ENCODE measurements at regions not wholly inside any gene's neighbourhood (a gene's known extent, or its start where the extent isn't known, plus 50 kb on each side); places are given as distances from the start of the nearest gene placed in this dataset.

DNA sequence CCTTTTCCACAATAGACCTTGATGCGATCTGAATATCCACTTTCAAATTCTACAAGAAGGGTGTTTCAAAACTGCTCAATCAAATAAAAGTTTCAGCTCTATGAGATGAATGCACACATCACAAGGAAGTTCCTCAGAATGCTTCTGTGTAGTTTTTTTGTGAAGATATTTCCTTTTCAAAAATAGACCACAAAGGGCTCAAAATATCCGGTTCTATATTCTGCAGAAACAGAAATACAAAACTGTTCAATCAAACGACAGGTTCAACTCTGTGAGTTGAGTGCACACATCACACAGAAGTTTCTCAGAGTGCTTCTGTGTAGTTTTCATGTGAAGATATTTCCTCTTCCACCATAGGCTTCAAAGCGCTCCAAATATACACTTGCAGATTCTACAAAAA is 293.9 kb upstream of the DEFB115 start:
- TF ChIP-seq, protein P1, sequence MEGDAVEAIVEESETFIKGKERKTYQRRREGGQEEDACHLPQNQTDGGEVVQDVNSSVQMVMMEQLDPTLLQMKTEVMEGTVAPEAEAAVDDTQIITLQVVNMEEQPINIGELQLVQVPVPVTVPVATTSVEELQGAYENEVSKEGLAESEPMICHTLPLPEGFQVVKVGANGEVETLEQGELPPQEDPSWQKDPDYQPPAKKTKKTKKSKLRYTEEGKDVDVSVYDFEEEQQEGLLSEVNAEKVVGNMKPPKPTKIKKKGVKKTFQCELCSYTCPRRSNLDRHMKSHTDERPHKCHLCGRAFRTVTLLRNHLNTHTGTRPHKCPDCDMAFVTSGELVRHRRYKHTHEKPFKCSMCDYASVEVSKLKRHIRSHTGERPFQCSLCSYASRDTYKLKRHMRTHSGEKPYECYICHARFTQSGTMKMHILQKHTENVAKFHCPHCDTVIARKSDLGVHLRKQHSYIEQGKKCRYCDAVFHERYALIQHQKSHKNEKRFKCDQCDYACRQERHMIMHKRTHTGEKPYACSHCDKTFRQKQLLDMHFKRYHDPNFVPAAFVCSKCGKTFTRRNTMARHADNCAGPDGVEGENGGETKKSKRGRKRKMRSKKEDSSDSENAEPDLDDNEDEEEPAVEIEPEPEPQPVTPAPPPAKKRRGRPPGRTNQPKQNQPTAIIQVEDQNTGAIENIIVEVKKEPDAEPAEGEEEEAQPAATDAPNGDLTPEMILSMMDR (IDR thresholded peaks at IDR 0.05): no peak
- no peak for TF ChIP-seq POLR2AphosphoS5 (IDR thresholded peaks at IDR 0.05)

Data from esophagus muscularis mucosa (tissue), 3 donors.